HEK293T (cell line): ENCODE measurements at regions not wholly inside any gene's neighbourhood (a gene's known extent, or its start where the extent isn't known, plus 50 kb on each side); places are given as distances from the start of the nearest gene placed in this dataset.

ENCODE experiments used
- CTCF ChIA-PET: fragments of 350-600 bp; formaldehyde crosslinking; extraction: SDS; loops from one replicate; lab custom pipeline; 2021; ENCODE audit warnings: antibody characterized with exemption, inconsistent platforms; lab: Yijun Ruan, JAX
- POLR2A ChIA-PET: fragments of 350-600 bp; formaldehyde crosslinking; extraction: SDS; loops from one replicate; lab custom pipeline; 2020; ENCODE audit warnings: antibody characterized with exemption, inconsistent platforms; lab: Yijun Ruan, JAX
- DNase-seq: peaks from one replicate; pipeline ENCODE4 v3.0.0; 2012; ENCODE audit warnings: mixed read lengths; ENCODE audit errors: extremely low spot score
- ARNT ChIP-seq: fragments of 450-650 bp; IDR thresholded peaks from 2 replicates; pipeline ENCODE4 v1.6.1; 2017; ENCODE audit warnings: mild to moderate bottlenecking
- BHLHE40 ChIP-seq: fragments of 450-650 bp; IDR thresholded peaks from 2 replicates; pipeline ENCODE4 v1.6.1; 2016; ENCODE audit warnings: mild to moderate bottlenecking, moderate library complexity, borderline replicate concordance
- CTBP1 ChIP-seq: fragments of 450-650 bp; IDR thresholded peaks from 2 replicates; pipeline ENCODE4 v1.6.1; 2016; ENCODE audit warnings: borderline replicate concordance
- ELF4 ChIP-seq: fragments of 450-650 bp; IDR thresholded peaks from 2 replicates; pipeline ENCODE4 v1.6.1; 2017; ENCODE audit warnings: antibody characterized with exemption
- FOXA1 ChIP-seq: fragments of 450-650 bp; IDR thresholded peaks from 2 replicates; pipeline ENCODE4 v1.6.1; 2016; ENCODE audit warnings: mild to moderate bottlenecking
- FOXK2 ChIP-seq: fragments of 450-650 bp; IDR thresholded peaks from 2 replicates; pipeline ENCODE4 v1.6.1; 2016; ENCODE audit warnings: mild to moderate bottlenecking
- FOXM1 ChIP-seq: fragments of 450-650 bp; IDR thresholded peaks from 2 replicates; pipeline ENCODE4 v1.6.1; 2017; ENCODE audit warnings: mild to moderate bottlenecking, borderline replicate concordance
- HDGF ChIP-seq: fragments of 450-650 bp; IDR thresholded peaks from 2 replicates; pipeline ENCODE4 v1.6.1; 2017; ENCODE audit warnings: antibody characterized with exemption, borderline replicate concordance
- L3MBTL2 ChIP-seq: fragments of 450-650 bp; conservative IDR thresholded peaks from 2 replicates; pipeline ENCODE4 v1.6.1; 2016; ENCODE audit warnings: mild to moderate bottlenecking
- LEF1 ChIP-seq: fragments of 450-650 bp; IDR thresholded peaks from 2 replicates; pipeline ENCODE4 v1.6.1; 2017; ENCODE audit warnings: mild to moderate bottlenecking, borderline replicate concordance
- NFRKB ChIP-seq: fragments of 450-650 bp; IDR thresholded peaks from 2 replicates; pipeline ENCODE4 v1.6.1; 2016; ENCODE audit warnings: mild to moderate bottlenecking, moderate library complexity
- SP1 ChIP-seq: fragments of 450-650 bp; IDR thresholded peaks from 2 replicates; pipeline ENCODE4 v1.6.1; 2017
- SUZ12 ChIP-seq: fragments of 450-650 bp; IDR thresholded peaks from 2 replicates; pipeline ENCODE4 v1.6.1; 2016; ENCODE audit warnings: mild to moderate bottlenecking
- TARDBP ChIP-seq: fragments of 450-650 bp; IDR thresholded peaks from 2 replicates; pipeline ENCODE4 v1.6.1; 2016
- ZNF384 ChIP-seq: fragments of 450-650 bp; IDR thresholded peaks from 2 replicates; pipeline ENCODE4 v1.6.1; 2016
- TF ChIP-seq, protein P1 (sequence below): fragments of 450-650 bp; IDR thresholded peaks from 2 replicates; pipeline ENCODE4 v1.6.1; 2016

DNA sequence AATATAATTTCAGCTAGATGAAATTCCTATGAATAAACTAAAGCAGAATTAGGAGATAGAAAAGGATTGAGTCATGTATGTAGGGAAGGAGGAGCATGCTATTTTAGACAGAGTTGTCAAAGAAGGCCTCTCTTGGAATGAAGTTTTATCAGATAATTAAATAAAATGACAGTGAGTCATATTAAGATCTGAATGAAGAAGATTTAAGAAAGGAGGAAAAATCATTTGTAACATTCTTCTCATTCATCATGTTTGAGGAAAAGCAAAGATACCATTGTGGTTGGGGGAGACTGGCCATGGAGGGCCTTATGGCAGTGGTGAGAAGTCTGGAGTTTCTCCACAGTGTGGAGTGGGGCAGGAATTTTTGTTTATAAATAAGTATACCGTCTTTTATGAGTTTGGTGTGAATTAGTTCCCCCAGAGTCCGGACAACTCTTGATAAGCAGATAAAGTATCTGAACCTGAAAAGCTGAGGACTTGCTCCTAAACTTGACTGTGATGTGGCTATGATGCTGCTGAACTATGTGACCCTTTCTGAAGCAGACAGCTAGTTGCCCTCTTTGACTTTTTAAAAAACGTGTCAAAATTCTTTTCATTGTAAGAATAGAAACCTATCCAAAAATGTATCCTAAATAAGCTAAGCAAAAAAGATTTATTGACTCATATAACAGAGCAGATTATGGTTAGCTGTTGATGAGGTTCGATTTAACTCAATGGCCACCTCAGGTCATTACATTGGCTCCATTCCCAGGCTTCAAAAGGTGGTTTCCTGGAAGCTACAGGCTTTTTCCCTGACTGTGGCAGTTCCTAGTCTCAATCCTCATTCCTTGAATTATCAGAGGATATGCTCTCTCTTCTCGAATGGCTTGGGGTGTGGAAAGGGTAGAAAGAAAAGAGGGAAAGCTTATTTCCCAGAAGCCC lies 90.8 kb downstream of the LHX9 start:
- DNase-seq = no peak
- TF ChIP-seq FOXM1 (no peak), BHLHE40 (no peak), TARDBP (no peak), FOXA1 (no peak), NFRKB (no peak), ELF4 (no peak), L3MBTL2 (no peak), SP1 (no peak), ARNT (no peak), LEF1 (no peak), FOXK2 (no peak), CTBP1 (no peak), ZNF384 (no peak)
- TF ChIP-seq, protein P1, sequence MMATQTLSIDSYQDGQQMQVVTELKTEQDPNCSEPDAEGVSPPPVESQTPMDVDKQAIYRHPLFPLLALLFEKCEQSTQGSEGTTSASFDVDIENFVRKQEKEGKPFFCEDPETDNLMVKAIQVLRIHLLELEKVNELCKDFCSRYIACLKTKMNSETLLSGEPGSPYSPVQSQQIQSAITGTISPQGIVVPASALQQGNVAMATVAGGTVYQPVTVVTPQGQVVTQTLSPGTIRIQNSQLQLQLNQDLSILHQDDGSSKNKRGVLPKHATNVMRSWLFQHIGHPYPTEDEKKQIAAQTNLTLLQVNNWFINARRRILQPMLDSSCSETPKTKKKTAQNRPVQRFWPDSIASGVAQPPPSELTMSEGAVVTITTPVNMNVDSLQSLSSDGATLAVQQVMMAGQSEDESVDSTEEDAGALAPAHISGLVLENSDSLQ = no peak
- POLR2A ChIA-PET = no interaction called here
- CTCF ChIA-PET = no interaction called here

DNA sequence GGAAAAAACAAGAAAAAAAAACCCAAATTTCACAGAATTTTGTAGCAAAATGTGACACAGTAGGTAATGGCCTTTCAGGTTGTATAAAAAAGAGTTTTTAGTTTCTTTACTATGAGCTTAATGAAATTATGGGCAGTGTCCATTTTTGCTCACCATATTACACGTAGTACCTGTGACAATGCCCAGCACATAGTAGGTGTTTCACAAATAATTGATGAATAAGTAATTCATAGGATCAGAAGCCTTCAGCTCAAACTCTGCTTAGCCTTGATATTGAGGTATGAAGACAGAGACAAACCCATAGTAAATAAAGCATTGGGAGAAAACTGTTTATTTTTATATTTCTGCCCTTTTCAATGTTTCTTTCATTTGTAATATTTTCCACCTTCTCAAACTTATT lies 97.2 kb downstream of the LHX9 start:
- ChIA-PET CTCF (no interaction called here), POLR2A (no interaction called here)

DNA sequence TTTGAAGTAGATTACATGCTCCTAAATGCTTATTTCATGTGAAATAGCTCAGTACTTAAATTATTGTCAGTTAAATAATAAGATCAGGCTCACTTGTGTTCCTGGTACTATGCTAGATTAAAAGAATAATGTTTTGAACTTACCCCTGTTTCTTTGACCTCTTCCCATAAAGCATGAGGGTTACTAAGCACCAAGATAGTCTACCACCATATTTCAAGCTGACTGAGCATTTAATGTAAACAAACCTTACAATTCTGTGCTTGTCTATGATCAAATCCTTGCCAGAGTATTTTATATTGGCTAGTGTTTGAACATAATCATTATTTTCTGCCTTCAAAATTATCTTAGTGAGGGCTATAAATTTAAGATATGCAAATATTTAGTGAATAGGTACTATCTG lies 98.1 kb downstream of the LHX9 start:
- ChIA-PET POLR2A (no interaction called here), CTCF (no interaction called here)
- TF ChIP-seq HDGF (no peak), LEF1 (no peak)
- no peak for DNase-seq

More for the DNA sequence above, 97.2 kb downstream of the LHX9 start:
- DNase-seq = no peak
- TF ChIP-seq FOXA1 (no peak), SP1 (no peak), ARNT (no peak)
- TF ChIP-seq, protein P1 = no peak

DNA sequence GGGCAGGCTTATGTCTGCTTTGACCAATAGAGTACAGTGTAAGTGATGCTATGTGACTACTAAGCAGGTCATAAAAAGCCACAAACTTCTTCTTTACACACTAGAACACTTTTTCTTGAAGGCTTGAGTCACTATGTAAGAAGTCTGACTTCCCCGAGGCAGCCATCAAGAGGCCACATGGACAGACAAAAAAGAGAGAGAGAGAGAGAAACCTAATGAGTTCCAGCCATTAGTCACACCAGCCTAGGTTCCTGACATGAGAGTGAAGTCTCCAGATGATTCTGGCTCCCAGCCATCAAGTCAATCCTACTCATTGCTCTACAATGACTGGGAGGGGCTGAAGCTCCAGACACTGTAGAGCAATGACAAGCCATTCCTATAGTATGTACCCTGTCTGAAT lies 101.4 kb downstream of the LHX9 start:
- DNase-seq = no peak
- POLR2A ChIA-PET = no interaction called here
- CTCF ChIA-PET = no interaction called here
- TF ChIP-seq NFRKB (no peak), FOXM1 (no peak), SUZ12 (no peak), LEF1 (no peak), ARNT (no peak), L3MBTL2 (no peak), ELF4 (no peak), CTBP1 (no peak), SP1 (no peak), FOXK2 (no peak), ZNF384 (no peak)
- TF ChIP-seq, protein P1 = no peak

DNA sequence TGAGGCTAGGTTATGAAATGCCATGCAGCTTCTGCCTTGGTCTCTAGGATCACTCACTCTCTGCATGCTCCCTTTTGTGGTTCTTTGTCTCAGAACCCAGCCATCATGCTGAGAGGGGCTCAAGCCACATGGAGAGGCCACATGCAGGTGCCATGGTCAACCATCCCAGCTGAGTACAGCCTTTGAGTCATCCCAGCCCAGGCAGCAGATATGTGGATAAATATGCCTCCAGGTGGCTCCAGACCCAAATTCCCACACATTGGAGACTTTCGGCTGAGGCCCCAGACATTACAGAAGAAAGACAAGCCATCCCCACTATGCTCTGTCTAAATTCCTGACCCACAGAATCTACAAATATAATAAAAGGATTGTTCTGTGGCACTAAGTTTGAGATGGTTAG lies 102.0 kb downstream of the LHX9 start:
- CTCF ChIA-PET = no interaction called here
- TF ChIP-seq LEF1 = no peak
- TF ChIP-seq TARDBP = no peak
- no peak for TF ChIP-seq ELF4
- no peak for TF ChIP-seq BHLHE40
- no peak for TF ChIP-seq NFRKB
- TF ChIP-seq SP1 = no peak
- TF ChIP-seq FOXM1 = no peak
- no peak for TF ChIP-seq FOXA1
- TF ChIP-seq, protein P1 = no peak
- no peak for TF ChIP-seq L3MBTL2
- no peak for TF ChIP-seq CTBP1
- no peak for TF ChIP-seq SUZ12
- no peak for TF ChIP-seq ZNF384
- no peak for DNase-seq
- POLR2A ChIA-PET = no interaction called here

DNA sequence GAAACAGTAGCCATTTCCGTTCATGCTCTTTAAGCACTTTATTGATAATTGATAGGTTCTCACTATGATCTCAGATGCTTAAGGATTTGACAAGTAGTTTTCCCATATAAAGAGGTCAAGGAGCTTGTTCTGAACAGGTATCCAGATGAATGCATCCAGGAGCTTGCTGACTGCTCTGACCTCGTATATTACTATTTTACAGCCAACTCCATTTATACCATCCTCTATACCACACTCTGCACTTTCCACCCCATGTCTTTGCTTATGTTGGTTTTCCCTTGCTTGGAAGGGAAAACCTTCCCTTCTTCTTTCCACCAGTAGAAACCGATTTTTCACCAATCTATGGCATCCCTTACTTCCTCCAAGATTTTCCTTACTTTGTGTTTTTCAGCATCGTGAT lies 107.2 kb downstream of the LHX9 start:
- CTCF ChIA-PET = no interaction called here
- TF ChIP-seq ELF4 = no peak
- TF ChIP-seq, protein P1 = no peak
- TF ChIP-seq FOXK2 = no peak
- TF ChIP-seq TARDBP = no peak
- no peak for TF ChIP-seq ARNT
- TF ChIP-seq LEF1 = no peak
- TF ChIP-seq L3MBTL2 = no peak
- no peak for TF ChIP-seq BHLHE40
- no peak for TF ChIP-seq HDGF
- no peak for TF ChIP-seq SUZ12
- no peak for TF ChIP-seq FOXM1
- no peak for TF ChIP-seq ZNF384
- TF ChIP-seq CTBP1 = no peak
- TF ChIP-seq FOXA1 = no peak
- no peak for TF ChIP-seq SP1
- TF ChIP-seq NFRKB = no peak
- no peak for DNase-seq
- POLR2A ChIA-PET = no interaction called here
